GM11168 (cell line): ENCODE measurements at regions not wholly inside any gene's neighbourhood (a gene's known extent, or its start where the extent isn't known, plus 50 kb on each side); places are given as distances from the start of the nearest gene placed in this dataset.

Source experiments
- in situ Hi-C: fragments of 300-500 bp; cut with MboI; formaldehyde crosslinking; loops from one replicate; pipeline ENCODE4 v1.12.0; 2022; ENCODE audit warnings: low sequenced_read_pairs; ENCODE audit not compliant: unreplicated experiment

DNA sequence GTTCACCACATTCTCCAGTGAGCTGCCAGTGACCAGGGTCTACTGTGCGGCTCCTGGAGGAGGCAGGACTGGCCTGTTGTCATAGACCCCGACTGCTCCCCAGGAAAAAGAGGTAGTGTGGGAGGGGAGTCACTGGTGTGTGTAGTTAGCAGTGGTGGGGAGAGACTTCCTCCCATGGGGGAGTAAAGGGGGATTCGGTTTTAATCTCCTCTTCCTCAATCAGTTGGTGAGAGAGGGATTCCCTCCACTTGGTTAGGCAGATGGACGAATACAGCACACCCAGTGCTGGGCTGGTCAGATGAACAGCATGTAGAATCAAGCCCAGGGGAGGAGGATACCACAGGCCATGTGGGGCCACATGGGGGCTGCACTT is 207.6 kb upstream of the S1PR3 start:
- in situ Hi-C loops, result no loop called here

DNA sequence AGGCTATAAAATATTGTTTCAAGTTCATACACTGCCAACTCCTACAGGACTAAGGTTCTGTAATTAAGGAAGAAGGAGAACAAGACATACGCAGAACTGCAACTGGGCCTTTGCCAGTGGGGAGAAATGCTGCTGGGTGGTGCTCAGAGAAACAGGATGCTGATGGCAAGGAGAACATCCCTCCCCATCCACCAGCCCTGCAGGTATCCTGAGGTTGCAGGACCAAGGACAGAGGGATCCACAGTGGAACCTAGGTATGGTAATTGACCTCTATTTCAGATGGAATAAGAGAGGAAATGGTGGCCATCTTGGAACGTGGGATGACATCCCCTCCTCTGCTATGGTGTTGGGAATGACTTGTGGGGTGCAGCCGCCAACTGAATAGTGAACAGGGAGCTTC is 206.3 kb upstream of the S1PR3 start:
- in situ Hi-C loops, result no loop called here

DNA sequence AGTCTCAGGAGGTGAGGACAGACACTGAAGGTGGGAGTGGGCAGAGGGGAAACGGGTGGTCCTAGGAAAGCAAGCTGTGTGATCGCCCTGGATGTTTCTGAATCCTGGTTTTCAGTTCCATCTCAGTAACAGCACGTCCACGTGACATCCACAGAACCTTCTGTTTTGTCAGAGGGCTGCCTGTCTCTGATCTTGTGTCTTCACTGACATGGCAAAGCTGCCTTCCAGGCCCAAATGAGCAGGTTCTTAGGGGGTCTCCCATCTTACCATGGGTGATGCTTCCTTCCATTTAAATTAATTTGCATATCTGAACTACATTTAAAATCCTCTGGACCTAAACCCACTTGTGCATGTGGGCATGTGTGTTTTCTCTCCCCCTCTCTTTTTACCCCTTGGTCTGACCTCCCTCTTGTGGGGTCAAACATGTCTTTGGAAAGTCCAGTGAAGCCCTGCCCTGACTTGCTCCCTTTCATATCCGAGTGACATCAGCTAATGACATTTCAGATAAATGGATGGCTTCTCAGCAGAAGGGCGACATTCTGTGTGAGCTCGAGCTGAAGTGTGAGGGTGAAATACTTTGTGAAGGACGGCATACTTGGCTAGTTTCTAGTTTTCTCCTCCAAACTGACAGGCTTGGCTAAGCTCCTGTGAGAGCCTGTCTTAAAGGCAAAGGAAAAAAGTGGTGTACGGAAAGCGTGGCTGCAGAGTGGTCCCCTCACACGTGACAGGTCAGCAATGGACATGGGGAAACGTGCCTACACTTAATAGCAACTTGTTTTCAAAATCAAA is 204.8 kb upstream of the S1PR3 start:
- in situ Hi-C loops, result no loop called here

DNA sequence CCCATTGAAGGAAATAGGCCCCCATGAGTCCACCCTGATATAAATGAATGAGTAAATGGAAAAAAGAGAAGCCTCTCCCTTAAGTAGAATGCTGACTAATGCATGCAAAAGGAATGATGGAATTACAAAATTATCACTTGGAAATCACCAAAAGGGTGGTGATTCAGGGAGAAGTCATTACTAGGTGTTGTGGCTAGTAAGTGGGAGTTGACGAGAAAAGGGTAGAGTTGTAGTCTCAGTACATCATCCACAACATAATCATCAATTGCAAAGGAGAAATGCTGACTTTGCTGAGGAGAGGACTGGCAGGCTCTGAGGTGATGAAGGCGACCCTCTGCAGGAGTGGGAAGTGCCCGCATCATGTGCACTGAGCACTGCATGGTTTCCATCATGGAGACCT is 201.5 kb upstream of the S1PR3 start:
- in situ Hi-C loops, result no loop called here

DNA sequence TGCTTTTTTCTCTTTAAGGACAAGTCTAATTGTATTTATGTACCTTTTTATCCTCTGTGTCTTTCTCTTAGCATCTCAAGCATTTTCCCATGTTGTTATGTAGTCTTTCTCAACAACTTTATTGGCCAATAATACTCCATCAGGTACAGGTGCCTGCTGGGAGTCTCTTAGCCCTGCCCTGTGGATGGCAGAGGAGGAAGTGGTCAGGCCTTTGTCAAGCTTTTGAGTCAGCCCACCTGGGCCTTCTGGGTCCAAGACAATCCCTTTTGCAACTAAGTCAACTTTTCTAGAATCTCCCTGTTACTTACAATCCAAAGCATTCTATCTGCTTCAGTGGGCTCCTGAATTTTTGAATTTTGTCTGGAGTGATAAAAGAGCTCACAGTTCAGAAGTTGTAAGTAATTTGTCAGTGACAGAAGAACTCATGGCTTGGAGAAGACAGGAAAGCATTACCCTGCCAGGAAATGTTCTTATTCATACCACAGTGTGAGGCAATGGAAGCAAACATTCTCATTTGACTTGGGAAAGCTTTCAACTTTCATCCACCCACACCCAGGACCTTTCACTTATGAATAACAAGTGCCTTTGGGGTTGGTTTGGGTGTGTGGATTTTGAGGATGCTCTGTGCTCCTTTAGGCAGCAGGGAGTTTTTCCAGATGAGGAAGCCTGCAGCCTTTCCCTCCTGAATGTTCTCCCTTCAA is 200.0 kb upstream of the S1PR3 start:
- in situ Hi-C loops, result no loop called here

DNA sequence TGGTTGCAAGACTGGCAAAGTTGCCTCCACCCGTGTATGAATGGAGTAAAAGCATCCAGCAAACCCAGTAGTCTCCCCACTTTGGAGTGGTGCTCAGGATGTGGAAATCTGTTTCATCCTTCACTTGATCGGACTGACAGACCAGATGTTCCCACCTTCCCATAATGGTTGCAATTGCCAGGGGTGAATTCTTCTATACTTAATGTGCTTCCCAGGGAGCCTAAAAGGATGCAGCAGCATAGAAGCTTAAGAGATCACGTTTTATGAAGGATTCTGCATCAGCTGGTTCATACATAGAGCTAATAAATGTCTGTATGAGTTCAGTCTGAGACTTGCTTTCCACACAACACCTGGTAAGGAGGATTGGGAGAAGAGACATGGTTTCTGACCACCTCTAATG is 198.8 kb upstream of the S1PR3 start:
- in situ Hi-C loops, result no loop called here

DNA sequence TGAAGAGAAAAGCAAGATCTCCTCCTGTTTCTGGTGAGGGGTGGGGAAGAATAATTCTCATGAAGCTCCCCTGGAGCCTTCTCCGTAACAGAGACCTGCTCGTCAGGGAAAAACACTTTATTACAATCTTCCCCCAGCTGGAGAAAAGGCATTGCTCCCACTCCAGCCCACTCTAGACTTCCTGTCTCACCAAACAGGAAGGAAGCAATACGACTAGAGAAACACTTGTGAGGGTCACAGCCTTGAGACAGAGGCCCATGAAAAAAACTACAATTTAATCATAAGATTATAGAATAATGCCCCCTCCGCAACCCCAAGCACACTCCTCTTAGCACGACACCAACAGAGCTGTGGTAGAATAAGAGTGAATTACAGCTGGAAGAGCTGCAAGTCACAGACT is 197.2 kb upstream of the S1PR3 start:
- in situ Hi-C loops, result no loop called here

DNA sequence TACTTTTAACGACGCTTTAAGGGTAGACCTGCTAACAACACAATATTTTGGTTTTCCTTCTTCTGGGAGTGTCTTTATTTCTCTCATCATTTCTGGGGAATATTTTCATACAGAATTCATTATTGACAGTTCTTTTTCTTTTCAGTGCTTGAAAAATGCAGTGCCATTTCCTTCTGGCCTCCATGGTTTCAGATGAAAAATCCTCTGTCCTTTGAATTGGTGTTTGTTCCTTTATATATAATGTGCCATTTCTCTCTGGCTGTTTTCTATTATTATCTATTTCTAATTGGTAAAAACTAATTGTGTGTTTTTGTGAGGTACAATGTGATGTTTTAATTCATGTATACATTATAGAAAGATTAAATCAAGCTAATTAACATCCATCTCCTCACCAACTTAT is 194.3 kb upstream of the S1PR3 start:
- in situ Hi-C loops, result no loop called here

DNA sequence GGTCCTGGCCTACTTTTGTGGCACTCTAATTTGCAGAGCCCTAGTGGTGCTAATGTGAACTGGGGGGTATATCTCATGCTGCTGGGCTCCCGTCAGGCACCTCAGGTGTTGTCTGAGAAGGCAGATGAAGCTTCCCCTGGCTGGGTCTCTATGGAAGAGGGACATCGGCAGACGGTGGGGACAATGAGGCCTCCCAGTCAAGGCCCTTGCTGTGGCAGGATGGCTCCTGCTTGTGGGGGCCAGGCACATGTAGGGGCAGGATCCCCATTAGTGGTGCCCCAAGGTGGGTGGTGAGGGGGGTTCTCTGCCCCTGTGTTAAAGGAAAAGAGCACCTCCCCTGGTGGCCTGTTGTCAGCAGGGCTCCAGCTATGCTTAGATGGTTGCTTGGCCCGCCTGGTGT is 192.8 kb upstream of the S1PR3 start:
- in situ Hi-C loops, result no loop called here

DNA sequence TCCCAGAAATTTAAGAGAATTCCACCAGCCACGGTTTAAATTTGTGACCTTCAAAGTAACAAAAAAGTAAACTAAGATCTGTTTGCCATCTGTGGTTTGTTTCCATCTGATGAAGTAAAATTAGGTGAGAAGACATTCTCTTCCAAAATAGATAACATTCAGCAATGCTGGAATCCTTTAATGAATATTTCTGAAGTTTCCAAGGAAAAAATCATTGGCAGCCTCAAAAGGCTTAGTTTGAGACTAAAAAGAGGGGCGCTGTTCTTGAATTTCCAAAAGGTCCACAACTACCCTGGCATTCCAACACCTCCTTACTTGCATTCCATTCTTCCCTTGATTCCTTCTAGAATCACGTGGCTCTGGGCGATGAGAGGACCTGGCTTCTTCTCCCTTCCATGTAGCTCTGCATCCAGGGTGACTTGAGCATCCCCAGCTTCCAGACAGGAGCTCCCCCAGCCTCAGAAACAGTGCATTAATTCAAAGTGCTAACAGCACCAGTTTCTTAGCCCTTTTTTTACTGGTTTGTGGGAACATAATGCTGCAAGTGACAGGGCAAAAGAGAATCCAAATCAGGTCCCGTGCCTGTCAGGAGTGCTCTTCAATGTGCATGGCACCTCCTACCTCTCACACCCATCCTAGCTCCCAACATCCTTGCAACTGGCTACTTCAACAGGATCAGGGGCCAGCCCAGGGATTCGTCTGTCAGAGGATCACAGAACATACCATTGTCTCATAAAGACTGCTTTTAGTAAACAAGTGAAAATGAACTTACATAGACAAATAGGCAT is 191.5 kb upstream of the S1PR3 start:
- in situ Hi-C loops, result no loop called here

DNA sequence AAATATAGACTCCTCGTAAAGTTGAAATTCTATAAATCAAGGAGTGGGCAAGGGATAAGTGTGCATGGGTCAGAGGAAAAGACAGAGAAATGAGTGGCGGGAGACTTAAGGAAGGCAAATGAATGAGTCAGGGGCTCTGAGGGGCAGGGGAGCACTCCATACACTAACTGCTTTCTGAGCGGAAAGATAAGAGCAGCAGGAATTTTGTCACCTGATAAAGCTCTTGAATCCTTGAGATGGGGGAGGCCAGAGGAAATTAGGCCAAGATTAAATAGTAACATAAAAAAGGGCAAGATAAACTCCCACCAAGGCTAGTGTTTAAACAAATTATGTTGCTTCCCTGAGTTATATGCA is 191.0 kb upstream of the S1PR3 start:
- in situ Hi-C loops, result no loop called here

DNA sequence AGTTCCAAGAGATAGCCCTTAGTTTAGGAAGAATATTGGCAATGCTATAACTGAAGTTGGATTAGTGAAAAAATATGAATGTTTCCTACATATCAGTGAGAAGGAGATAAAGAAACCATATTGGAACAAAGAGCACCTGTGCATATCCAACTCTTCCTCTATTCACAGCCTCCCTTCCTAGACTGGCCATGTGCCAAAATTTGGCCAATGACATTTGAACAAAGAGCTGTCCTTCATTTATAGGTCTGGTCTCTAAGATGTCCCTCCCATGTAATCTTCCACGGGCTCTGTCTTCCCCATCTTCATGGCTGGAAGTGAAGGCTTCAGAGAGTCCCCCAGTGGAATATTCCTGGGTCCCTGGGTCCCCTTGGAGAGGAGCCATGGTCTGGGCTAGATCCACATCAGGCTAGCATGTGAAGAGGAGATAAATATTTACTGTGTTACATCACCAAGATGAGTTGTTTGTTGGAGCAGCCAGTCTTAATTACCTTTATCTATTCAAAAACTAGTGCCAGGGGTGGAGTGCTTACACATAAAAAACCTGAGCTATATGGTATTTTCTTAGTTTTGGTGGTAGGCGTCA is 190.0 kb upstream of the S1PR3 start:
- in situ Hi-C loops, result no loop called here

DNA sequence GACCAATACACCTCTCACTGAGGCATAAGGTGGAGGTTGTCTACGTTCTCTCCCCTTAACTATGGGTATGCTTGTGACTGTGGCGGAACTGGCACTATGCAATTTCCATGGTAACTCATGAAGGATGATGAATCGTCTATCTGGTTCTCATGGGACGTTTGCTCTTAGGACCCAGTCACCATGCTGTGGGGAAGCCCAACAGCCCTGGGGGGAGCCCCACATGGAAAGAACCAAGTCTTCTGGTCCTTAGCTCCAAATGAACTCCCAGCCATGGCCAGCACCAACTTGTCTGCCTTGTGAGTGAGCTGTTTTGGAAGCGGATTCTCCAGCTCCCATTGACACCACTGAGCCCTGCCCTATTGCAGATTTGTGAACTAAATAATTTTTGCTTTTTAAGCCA is 188.7 kb upstream of the S1PR3 start:
- in situ Hi-C loops, result no loop called here

DNA sequence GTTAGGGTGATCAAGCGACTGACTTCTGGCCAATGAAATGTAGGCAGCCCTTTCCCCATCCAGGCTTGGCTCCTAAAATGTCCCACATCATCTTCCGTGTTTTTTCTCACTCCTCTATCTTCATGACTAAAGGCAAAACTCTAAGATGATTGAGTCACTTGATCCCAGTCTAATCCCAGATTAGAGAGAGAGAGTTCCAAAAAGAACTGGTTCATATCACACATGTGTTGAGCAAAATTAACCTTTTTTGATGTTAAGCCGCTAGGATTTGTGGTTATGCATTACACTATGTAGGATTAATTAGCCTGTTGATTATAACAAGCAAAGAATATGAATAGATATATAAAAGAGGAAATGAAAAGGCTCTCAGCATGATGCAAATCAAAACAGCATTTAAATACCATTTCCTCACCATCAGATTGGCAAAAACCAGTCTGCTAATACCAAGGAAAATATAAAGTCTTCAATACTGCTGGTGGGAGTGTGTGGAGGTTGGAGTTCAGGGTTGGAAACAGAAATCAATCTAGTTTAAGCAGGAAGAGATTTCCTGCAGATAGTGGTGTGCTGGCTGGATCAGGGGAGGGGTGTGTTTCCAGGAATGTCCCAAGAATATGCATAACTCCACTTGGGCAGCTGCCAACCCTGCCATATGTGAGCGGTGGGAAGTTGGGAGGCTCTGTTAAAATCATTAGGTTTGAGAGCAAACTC is 187.6 kb upstream of the S1PR3 start:
- in situ Hi-C loops, result no loop called here

DNA sequence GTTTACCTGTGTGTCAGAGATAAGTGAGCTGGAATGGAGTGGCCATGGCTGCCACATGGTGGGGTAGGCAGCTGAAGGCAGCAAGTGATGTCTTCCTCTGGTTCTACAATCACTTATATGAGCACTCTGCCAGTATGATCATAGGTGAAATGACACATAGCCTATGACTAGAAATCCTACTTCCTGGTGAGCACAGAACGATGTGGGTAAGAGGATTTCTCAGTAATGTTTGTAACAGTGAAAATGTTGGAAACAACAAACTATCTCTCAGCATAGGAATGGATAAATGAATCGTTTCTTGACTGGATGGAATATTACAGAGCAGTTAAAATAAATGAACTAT is 187.0 kb upstream of the S1PR3 start:
- in situ Hi-C loops, result no loop called here

DNA sequence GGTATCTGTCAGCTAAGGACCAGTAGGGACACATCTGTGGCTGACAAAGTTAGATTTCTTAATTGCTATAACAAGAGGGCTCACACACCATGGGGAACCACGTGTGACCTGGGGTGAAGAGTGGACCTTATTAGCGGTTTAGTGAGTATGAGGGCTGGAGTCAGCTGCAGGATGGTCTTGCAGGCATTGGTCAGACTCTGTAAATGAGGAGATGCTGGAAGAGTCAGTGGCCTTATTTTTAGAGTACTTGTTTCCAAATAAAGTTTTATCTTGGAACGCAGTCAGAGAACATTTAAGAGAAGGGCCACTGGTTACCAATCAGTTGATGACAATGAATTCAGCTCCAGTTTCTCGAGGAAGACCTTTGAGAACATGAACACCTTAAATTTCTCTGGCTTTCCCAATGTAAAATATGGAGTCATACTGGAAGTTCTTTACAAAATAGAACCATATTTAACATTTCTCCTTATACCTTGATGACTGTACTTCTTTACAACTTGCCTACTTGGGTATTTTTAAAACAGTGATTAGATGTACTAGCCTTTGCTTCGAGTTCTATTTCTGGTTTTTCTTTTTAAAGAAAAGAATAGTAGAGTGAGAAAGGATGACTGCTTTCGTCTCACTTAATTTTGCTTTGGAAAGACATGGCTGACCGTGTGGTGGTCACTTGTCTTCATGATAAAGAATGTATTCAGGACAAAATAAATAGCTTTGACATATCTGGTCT is 185.9 kb upstream of the S1PR3 start:
- in situ Hi-C loops, result no loop called here

DNA sequence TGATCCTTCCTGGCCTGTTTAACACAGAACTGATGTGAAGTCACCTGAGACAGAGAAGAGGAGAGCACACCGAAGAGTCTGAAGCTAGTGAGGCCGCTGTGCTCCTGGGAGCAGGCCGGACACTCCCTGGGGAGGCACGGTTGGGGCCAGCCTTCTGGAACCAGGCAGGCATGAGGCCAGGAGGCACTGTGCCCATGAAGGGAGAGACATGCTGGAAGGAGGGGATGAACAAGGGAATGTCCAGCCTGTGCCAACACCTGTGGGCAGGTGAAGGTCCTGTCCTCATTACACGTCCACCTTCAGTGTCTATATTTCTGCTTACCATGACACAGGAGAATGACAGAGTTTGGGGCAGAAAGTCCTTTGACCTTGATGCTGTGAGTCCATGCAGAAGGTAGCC is 183.8 kb upstream of the S1PR3 start:
- in situ Hi-C loops, result no loop called here

DNA sequence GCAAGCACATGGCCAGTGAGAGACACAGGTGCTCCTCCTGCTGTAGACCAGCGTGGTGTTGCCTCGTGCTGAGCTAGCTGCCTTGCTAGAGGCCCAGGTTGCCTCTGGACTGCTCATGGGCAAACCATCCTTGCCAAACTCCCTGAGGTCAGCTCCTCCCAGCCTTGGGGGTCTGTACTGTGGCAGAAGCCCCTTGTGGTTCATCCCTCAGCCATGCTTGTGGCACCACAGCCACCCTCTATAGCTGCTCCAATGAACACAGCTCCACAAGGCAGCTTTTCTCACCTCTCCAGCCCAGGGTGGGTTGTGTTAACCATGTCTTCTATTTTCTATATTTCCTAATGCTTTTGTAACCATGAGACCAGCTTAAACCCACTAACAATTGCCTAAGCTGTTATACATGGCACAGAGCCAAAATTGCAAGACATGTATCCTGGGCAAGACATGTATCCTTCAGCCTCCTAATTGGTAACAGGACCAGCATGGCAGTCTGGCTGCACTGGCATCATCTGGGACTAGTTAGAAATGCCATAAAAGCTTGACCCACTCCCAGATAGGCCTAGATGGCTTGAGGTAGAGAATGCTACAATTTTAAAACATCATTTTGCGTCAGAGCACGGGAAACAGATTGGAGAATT is 183.1 kb upstream of the S1PR3 start:
- in situ Hi-C loops, result no loop called here

DNA sequence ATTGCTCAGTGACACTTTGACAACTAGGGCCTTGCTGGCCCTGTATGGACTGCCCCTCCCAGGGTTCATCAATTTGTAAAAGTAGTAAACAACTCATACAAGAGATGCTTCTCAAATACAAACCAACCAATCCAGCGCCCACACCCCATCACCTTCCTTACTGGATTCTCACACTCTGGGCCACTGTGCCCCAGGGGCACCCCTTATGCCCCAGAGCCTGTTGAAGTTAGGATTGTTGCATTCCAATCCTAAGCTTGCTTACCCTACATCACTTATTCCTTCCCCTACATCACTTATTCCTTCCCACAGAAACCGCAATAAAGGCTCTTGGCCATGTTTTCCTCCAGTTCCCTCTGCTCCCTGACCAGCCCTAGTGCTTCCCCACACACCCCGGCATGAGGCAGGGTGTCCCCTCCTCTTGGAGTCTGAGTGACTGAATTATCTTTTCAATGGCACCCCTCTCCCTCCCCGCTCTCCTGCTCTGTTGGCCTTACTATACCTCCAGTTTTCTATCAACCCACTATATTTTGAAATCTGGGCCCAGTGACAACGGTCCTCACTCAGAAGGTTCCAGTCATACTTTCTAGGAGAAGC is 182.4 kb upstream of the S1PR3 start:
- in situ Hi-C loops, result no loop called here
